HG03045 (cell line): ENCODE measurements at regions not wholly inside any gene's neighbourhood (a gene's known extent, or its start where the extent isn't known, plus 50 kb on each side); places are given as distances from the start of the nearest gene placed in this dataset.
"Not testable (repeated sequence)": the region's sequence is repeated elsewhere in the genome, so short reads cannot be mapped to it uniquely, and the experiment has no call there.

Experiments used
- ATAC-seq: cut with Tn5 transposase; IDR thresholded peaks from one replicate; pipeline ENCODE4 v1.9.1; 2021; ENCODE audit warnings: mild to moderate bottlenecking, moderate library complexity; ENCODE audit not compliant: unreplicated experiment

DNA sequence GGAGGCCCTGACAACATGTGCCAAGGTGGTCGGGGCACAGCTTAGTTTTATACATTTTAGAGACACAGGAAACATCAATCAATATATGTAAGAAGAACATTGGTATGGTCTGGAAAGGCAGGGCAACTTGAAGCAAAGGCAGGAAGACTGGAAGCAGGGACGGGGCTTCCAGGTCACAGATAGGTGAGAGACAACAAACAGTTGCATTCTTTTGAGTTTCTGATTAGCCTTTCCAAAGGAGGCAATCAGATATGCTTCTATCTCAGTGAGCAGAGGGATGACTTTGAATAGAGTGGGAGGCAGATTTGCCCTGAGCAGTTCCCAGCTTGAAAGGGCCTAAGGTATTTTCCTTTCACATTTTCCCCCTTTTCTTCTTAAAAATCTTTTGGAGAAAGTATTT, 311.0 kb upstream of the RGS17 start:
- ATAC-seq, result no peak

DNA sequence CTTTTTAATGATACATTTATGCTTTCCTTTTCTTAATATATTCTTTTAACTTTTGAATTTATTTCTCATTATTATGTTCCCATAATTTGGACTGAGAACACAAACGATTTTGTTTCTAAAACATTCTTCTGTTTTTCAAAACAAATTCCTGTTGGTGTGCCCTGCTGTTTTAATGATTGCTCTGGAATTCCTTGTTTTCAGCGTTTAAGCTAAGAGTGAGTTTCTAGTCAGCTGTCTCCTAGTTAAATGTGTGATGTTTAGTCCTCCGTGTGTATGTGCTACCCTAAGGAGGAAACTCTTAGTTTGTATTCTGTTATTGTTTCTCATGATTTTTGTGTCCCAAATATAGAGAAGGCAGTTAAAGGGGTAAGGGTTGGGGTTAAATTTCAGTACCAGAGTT, 306.1 kb upstream of the RGS17 start:
- no peak for ATAC-seq

DNA sequence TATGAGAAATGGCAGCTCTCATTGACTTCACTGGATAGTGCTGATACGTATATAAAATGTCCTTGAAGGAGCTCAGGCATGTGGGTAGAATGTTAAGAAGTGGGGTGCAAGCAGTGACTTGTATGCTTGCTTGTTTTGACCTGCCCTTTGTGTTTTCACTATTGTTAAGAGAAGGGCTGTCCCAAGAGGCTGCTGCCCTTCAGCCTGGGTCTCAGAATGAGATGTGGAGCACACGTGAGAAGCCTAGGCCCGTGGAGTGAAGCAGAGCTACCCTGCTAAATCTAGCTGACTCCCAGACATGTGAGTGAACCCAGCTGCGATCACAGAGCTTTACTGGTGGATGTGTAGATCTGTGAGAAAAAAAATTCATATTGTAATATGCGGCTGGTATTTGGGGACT, 305.3 kb upstream of the RGS17 start:
- no peak for ATAC-seq

DNA sequence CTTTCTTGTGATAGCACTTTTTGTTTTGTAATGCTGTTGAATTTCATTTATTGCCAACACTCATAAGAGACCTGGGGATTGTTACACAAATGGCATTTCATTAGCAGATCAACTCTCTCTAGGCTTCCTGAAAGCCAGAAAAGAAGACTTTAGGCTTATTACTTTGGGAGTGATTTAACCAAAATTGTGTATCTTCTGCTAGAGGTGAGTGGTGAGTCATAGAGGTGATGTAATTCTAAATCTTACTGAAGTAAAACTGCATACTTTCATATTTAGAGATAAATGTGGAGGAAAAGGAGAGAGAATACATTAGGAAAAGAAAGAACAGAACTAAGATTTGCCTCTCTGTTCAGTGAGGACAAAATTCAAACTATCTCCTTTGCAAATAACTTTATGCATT, 304.7 kb upstream of the RGS17 start:
- no peak for ATAC-seq

DNA sequence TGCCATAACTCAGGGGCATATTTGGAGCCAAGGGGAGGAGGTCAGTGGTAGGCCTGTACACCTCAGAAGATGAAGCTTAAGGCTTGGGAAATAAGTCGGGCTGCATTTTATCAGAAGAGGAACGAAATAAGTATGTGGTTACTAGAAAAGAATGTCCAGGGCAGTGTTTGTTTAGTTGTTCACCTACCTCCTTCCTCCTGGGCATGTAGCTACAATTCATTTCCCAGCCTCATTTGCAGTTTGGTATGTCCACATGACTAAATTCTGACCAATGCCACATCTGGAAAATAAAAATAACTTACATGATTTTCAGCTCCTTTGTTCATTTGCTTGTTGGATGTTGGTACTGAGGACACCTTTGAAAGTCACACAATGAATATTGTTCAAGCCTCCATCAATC, 294.5 kb upstream of the RGS17 start:
- ATAC-seq, result no peak

DNA sequence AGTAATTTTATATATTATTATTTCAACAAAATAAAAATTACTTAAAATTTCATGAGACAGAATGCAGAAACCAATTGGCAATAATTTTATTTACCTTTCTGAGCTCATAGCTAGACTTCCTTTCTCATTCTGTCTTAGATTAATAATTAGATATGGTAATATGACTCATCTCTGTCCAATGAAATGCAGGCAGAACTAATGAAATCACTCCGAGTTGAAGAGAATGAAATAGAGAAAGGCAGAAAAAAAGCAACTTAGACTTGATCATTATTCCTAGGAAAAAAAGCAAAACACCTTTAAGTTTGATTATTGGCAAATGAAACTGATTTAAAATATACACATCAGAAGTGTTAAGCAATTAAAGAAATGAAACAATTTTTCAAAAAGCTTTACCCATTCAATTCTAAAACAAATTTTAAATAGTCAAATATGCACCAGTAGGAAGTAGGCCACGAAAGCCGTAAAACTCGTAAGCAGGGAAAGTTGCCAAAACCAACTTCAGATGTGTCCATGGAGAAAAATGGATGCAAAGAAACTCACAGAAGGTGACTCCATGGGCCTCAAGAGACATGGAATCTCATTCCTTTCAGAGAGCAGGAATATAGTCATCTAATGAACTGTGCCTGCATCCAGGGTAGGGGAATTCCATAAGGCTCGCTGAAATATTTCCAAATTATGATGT, 293.8 kb upstream of the RGS17 start:
- ATAC-seq, result no peak

DNA sequence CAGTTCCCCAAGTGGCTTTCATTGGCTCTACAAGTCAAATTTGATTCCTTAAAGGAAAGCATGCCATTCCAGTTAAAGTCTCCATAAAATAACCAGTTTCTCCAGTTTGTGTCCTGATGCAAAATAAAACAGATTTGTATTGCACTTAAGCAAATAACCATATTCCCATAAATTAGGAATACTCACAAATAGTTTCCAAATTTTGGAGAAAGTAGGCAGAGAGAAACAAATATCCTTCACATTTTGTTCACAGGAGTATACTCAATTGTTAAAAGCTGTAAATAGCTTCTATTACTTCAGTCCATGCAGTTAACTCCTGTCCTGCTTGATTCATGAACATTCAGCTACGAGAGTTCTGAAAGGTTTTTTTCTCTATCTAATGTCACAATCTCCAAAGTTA, 281.4 kb upstream of the RGS17 start:
- ATAC-seq, result no peak

DNA sequence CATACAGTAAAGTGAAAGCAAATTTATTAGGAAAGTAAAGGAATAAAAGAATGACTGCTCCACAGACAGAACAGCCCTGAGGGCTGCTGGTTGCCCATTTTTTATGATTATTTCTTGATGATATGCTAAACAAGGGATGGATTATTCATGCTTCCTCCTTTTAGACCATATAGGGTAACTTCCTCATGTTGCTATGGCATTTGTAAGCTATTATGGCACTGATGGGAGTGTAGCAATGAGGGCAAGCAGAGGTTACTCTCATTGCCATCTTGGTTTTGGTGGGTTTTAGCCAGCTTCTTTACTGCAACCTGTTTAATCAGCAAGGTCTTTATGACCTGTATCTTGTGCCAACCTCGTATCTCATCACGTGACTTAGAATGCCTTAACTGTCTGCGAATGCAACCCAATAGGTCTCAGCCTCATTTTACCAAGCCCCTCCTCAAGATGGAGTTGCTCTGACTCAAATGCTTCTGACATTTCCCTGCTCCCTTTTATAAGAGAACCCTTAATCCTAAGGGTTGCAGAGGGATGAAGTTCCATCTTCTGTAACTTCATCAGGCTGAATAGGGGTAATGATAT, 280.1 kb upstream of the RGS17 start:
- no peak for ATAC-seq

DNA sequence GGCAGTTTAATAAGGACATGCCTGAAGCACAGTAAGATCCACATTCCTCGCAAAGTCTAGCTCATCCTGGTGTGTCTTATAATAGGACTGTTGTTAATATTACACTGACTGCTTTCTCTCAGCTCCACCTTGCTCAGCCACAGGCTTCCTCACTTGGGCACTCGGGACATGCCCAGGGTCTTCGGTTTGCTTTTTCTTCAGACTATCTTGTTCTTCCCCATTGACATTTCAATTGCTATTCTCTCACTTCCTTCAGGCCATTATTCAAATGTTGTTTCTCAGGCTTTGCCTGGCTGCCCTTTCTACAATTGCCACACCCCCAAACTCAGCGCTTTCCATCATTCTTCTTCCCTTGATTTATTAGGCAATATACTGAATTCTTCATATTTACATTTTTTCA, 274.8 kb upstream of the RGS17 start:
- ATAC-seq, result no peak

DNA sequence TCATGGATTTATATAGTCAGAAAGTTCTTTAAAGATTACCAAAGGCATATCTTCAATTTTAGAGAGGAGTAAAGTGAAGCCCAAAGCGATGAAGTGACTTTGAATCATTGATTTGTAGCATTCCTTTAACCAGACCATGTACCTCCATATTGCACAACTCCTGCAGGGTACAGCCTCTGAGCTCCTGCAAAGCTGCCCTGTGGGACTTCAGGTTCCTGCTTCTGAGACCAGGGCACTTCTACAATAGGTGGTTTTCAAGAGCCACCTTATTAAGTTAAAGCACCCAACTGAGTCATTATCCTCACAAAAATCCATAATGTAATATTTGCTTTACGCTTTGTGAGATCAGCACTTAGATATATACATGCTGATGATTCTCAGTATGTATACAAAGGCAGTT, 270.7 kb upstream of the RGS17 start:
- ATAC-seq, result no peak

DNA sequence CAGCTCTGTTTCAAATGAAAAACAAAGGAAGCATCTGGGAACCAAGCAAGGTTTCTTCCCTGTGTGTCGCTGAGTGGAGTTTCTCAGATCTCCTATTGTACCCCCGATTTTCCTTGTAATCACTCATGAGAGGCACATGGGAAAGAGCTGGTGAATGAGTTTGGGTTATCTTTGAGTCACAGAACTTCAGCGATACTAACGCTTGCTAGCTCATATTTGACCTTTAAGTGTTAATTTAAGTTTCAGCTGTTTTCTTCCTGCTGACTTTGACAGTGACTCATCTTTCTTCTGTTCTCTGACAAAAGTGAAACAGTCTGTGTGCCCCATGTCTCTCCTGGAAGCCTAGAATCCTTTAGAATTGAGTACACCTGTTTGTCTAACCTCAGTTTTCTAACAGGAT, 261.1 kb upstream of the RGS17 start:
- ATAC-seq, result no peak

DNA sequence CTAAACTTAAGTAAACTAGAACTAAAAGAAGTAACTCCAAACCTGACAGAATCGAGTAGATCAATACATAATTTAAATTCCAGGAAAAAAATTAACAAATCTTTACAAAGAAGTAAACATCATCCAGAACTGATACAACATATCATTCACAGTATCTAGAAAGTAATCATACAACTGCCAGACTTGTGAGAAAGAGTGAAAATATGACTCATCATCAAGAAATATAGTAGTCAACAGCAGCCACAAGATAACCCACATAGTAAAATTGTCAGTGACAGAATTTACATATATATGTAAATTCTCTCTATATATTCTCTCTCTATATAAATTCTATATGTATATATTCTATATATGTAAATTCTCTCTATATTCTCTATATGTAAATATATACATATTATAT, 242.8 kb upstream of the RGS17 start:
- ATAC-seq, result no peak

DNA sequence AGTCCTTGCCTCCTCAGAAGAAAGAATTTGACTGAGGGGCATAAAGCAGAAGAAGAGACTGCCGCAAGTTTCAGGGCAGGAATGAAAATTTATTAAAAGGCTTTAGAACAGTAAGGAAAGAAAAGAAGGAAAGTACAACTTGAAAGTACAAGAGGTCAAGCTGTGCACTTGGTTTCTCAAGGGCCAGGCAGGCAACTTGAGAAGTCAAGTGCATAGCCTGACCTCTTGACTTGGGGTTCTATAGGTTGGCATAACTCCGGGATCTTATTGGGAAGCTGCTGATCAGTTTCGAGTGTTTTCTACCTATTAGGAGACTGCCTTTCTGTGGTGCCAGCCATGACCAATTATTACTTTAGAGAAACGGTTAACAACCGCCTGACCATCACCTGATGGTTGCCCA, 237.0 kb upstream of the RGS17 start:
- ATAC-seq, result no peak

DNA sequence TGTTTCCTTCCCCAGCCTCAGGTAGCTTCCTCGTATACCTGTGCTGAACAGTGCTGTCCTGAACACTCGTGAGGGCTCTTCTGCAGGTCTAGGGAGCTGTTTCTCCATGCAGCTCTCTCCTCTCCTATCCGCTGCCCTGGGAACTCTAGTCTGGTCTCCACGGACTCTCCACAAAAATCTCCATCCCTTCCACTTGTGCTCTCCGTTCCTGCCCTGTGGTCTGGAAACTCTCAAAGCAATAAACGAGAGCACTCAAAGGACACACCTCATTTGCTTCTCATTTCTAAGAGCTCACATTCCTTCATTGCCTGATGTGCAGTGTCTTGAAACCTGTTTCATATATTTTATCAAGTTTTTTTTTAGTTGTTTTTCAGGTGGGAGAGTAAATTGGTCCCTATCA, 235.9 kb upstream of the RGS17 start:
- no peak for ATAC-seq

DNA sequence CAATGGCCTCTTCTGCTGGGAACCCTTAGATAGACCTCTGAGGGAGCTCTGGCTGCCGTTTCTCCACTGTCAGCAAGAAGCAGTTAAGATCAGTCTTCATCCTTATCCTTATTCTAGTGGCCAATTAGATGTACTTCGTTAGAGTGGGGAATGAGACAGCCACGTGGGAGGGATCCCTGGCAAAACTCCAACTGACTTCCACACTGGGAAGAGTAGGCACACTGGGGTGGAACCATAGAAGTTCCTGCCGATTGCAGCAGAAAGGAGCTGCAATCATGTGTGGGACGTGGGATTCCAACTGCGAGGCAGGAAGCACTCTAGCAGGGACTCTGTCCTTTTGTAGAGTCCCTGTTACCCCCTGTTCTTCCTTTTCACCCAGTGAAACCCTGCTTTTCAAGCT, 226.3 kb upstream of the RGS17 start:
- ATAC-seq, result no peak

DNA sequence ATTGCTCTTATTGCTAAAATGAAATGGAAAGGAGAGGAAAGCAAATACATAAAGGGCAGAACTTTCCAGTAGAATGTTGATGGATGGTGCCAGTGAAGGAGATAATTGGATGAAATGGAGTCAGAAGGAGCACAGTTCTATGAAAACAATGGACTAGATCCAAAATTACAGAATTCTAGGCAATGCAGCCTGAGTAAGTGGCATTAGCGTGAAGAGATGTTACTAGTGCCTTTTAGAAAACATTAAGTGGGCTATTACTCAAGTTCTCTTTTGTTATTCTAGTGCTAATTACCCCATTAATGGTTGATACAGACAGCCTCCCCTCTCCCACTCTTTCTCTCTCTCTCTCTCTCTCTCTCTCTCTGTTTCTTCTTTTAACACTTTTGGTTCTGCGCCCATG, 209.5 kb upstream of the RGS17 start:
- no peak for ATAC-seq

DNA sequence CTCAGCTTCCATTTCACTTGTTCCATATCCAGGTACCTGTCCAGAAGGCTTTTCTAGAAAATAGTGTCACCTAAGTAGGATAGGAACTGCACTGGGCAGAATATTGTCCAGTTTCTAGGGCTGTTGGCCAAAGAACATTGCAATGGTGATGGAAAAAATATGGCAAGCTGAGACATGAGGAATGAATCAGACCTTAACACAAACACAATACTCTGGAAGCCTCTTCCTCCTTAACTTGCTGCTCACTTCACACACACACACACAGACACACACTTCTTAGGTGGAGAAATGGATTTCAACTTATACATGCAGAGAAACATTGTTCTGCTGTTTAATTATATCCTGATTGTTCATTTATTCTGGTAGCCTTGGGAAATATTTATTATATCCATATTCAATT, 203.0 kb upstream of the RGS17 start:
- no peak for ATAC-seq

DNA sequence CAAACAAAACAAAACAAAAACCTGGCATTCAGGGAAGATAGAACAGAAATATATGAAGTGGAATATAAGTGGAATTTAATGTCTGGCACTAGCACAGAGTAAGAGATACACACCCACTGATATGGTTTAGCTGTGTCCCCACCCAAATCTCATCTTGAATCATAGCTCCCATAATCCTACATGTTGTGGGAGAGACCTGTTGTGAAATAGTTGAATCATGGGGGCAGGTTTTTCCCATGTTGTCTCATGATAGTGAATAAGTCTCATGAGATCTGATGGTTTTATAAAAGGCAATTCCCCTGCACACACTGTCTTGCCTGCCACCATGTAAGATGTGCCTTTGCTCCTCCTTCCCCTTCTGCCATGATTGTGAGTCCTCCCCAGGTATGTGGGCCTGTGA, 200.1 kb upstream of the RGS17 start:
- ATAC-seq, result not testable (repeated sequence)

DNA sequence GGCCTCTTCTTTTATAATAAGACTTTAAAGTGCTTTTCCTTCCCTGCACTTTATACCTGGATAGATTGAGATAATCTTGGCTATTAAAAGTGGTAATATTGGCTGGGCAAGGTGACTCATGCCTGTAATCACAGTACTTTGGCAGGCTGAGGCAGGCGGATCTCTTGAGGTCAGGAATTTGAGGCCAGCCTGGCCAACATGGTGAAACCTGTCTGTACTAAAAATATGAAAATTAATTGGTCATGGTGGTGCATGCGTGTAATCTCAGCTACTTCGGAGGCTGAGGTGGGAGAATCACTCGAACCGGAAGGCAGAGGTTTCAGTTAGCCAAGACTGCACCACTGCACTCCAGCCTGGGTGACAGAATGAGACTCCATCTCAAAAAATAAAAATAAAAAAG, 197.1 kb upstream of the RGS17 start:
- no peak for ATAC-seq

DNA sequence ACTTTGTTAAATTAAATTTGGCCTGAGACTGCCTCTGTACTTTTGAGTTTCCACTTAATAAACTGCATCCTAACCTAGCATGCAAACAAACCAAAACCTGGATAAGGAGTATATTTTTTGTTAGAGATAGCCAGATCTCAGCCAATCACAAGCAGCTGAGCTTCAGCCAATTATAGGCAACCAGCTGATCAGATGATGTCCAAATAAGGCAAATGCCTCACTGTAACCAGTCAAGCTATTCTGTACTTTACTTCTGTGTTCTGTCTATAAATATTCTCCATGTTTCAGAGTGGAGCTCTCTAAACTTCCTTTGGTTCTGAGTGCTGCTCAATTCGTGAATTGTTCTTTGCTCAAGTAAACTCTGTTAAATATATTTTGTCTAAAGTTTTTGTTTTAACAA, 194.6 kb upstream of the RGS17 start:
- ATAC-seq, result no peak

DNA sequence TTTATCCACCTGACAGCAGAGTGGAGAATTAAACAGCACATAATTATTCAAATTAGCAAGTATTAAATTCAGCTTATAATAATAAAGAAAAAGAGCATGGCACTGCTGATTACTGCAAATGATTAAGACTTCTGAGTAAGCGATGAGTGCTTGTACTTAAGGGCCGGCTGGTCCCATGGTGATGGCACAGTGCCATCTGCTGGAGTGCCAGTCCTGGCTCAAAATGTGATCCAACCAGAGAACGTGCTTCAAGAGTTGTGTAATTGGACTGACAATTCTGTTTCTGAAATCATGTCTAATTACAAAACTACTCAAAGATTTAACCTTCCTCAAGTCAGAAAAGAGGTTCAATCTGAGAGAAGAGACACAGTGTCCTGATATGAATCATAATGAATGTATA, 181.6 kb upstream of the RGS17 start:
- ATAC-seq, result no peak

DNA sequence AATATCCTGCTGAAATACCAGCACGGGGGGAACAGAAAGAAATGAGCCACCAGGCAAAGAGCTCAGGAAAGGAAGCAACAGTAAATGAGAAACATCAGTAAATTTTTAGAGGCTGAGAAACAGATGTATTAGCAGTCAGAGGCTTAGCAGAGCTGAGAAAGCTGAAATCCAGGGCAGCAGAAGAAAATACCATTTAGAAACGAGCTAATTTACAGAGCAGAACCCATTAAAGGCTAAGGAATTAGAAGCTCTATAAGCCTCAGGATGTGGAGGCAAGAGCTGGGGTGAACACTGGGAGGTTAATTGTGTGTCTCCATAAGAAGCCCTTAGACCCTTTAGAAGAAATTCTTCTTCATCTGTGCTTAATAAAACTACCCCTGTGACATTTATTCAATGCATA, 178.6 kb upstream of the RGS17 start:
- ATAC-seq, result no peak

DNA sequence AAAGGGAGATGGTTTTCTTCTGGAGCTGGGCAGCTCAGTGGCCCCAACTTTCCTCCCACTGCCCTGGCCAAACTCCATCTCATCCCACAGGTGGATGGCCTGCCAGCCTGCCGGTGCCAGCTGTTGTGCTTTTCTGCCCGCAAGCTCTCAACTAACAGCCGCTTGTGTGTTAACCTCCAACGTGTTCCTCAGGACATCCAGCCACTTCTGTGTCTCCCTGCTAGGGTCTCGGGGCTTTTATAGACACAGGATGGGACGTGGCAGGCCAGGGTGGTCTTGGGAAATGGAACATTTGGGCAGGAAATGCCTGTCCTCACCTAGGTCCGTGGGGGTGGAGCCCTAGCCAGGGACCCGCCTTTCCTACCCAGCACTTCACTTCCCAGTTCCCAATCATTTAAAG, 171.1 kb upstream of the RGS17 start:
- no peak for ATAC-seq
